A172 (cell line): ENCODE measurements at regions not wholly inside any gene's neighbourhood (a gene's known extent, or its start where the extent isn't known, plus 50 kb on each side); places are given as distances from the start of the nearest gene placed in this dataset.
A peak's percentile ranks its signal among the peaks of the same experiment; 100 is the strongest.

Experiments used
- DNase-seq: peaks from one replicate; pipeline ENCODE4 v3.0.0-alpha.2; 2015; ENCODE audit warnings: low spot score

DNA sequence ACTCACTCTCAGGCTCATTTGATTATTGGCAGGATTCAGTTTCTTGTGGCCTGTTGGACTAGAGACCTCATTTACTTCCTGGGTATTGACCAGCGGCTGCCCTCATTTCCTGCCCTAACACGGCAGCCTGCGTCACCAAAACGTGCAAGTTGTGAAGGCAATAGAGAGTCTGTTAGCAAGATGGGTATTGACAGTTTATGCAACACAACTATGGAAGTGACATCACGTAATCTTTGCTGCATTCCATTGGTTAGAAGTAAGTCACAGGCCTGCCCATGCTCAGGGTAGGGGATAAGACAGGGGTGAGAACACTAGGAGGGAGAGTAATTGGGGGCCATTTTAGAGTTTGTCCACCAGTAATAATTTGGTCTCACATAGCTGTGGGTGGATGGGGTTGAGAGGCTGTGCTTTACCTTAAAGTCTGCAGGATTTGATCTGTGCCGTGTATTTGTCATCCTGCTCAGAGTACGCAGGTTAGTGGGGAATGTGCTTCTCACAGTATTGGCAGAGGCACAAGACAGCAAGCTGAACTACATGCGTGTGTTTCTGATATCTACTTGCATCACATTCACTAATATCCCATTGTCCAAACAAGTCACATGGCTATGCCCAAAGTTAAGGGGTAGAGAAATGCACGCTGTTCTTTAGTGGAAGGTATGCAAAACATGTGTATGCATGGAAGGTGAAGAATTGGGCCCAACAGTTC is 83.3 kb downstream of the EDEM1 start:
- no peak for DNase-seq

DNA sequence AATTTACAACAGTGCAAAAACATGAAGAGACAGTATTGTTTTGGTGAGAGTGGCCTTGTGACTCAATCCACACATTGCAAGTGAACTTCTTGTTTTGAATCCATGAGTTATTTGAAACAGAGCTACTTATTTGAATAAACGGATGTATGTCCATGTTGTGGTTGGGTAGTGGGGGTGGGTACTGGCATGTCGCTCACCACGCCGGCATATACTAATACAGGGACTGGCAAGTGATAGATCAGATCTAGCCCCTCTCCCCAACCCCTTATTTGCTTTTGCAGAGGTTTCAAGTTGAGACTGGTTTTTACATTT is 83.8 kb downstream of the EDEM1 start:
- no peak for DNase-seq

DNA sequence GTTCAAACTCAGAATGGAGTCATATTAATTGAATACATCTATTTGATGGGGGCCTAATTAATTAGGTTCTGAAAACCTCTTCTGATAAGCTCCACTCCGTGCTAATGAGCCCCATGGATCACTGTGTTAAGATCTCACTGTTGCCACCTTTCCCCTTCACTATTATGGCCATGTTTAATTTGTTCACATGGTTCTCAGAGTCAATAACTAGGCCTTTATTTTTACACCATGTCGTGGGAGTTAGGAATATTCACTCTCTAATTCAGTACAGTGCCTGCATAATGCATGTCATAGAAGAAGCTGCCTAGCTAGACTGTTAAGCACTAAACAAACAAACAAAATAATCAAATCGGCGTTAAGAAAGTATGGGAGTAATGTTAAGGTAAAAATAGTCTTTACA is 84.9 kb downstream of the EDEM1 start:
- no peak for DNase-seq

DNA sequence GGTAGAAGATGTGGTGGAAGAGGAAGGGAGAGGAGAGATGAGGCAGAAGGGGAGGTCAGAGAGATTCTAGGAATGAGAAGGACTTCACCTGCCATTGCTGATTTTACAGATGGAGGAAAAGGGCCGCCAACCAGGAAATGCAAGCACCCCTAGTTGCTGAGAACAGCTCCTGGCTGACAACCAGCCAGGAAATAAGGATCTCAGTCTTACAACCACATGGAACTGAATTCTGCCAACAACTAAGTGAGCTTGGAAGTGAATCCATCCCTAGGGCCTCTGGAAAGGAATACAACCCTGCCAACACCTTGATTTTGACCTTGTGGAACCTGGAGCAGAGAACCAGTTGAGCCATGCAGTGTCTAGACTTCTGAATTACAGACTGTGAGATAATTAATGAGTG is 86.6 kb downstream of the EDEM1 start:
- no peak for DNase-seq

GRCh38 chr3:5275529-5275928 is 88.0 kb downstream of the EDEM1 start:
- DNase-seq = no peak

DNA sequence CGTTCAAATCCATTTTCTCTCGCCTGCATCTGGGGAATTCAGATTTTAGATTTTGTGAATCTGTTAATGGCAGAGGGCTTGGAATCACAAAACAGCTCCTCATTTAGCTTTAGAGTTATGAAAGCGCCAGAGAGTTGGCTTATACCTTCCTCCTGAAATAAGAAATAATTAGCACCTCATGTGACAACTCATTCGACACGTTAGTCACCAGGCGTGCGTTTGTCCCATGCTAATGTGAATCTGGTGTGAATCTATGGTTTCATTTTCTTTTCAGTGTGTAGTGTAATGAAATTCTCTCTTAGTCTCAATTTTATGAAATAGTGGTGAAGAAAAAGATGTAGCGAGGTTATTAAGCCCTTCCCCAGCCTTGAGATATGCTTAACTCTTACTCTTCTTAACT is 89.4 kb downstream of the EDEM1 start:
- DNase-seq = no peak

DNA sequence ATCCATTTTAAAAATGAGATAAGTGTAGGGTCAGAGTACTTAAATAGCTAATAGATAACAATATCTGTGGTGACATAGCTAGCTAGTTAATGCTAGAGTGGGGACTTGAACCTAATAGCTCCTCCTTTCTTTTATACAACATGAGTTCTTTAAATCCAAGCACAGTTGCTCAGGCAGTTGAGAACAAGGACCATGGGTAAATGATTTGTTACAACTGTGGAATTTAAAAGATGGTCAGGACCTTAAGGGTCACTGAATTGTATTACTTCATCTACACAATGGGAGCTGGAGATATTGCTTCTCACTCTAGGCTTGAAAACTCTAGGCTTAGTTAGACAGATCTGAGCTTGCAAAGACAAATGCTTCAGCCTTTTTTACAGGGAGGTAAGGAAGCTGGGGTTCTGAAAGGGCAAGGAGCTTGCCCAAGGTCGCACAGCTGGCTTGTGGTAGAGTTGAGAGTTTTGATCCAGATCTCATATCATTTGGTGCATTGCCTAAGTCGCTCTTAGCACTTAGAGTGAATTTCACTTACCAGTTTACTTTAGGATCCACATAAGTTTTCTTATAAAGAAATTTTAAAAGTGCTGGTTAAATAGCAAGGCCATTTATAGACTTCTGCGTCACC is 90.2 kb downstream of the EDEM1 start:
- no peak for DNase-seq

DNA sequence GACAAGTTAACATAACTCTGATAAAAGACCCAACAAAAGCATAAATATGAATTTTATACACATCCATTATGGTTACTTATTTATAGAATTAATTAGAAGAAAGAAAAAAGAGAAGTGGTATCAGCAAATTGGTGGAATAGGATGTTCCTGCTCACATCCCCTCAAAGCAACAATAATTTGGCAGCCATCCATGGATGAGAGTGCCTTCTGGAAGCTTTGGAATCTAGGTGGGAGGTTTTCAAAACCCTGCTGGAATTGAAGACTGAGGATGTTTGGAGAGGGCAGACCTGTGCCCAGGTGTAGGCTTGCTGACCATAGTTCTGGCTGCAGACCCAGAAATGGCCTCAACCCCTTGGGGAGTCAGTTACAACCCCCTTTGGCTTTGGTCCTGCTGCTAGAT is 91.2 kb downstream of the EDEM1 start:
- no peak for DNase-seq

DNA sequence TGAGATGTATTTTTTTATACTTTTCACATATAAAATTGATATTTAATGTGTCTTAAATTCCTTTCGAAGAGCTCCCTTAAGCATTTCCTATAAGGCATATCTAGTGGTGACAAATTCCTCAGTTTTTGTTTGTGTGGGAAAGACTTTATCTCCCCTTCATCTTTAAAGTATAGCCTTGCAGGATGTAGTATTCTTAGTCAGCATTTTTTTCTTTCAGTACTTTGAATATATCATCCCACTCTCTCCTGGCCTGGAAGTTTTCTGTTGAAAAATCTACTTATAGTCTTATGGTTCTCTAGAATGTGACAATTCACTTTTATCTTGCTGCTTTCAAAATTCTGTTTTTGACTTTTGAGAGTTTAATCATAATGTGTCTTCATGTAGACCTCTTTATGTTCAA is 95.2 kb downstream of the EDEM1 start:
- no peak for DNase-seq

GRCh38 chr3:5285439-5285838 is 97.9 kb downstream of the EDEM1 start:
- DNase-seq = no peak

- DNase-seq = no peak
Observed at GRCh38 chr3:5290915-5291314, 103.4 kb downstream of the EDEM1 start.

- no peak for DNase-seq
Observed at GRCh38 chr3:5292512-5292911, 105.0 kb downstream of the EDEM1 start.

- DNase-seq = no peak
Observed at GRCh38 chr3:5293207-5293606, 105.7 kb downstream of the EDEM1 start.

DNA sequence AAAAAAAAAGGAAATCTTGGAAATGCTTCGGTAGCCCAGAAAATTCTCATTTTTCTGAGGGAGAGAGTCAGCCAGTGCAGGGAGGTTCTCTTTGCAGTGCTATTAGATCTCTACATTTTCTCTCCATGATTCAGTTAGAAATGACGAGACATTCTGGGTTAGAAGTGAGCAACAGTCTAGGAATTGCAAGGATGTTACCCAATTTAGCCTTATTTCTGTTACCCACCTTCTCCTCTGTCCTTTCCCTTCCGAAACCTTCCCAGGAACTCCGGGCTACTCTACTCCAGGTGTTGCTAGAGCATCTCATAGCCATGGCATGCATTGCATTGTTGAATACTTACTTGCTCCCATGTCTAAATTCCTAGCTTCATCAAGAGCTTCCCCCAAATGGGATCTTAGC is 106.8 kb downstream of the EDEM1 start:
- peak; percentile 16 for DNase-seq

GRCh38 chr3:5295191-5295690 is 107.7 kb downstream of the EDEM1 start:
- DNase-seq = no peak

- no peak for DNase-seq
Observed at GRCh38 chr3:5296362-5296761, 108.9 kb downstream of the EDEM1 start.

DNA sequence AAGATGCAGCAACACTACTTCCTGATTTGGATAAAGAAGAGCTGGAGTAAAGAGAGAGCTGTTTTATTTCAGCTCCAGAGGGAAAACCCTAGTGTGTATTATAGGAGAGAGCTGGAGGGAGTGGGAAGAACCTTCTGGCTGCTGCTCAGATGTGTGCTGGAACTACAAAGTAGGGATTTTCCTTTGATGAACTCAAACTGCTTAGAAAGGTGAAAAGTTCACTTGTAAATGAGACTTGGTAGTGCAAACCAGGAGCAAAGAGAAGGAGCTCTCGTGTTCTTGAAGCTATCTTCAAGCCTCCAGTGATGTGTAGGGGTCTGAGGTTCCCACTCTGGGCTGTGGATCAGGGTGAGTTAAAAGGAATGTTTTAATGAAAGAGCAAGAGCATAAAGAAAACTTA is 110.4 kb downstream of the EDEM1 start:
- no peak for DNase-seq

- no peak for DNase-seq
Observed at GRCh38 chr3:5298453-5298852, 110.9 kb downstream of the EDEM1 start.

GRCh38 chr3:5299161-5299560 is 111.7 kb downstream of the EDEM1 start:
- no peak for DNase-seq

DNA sequence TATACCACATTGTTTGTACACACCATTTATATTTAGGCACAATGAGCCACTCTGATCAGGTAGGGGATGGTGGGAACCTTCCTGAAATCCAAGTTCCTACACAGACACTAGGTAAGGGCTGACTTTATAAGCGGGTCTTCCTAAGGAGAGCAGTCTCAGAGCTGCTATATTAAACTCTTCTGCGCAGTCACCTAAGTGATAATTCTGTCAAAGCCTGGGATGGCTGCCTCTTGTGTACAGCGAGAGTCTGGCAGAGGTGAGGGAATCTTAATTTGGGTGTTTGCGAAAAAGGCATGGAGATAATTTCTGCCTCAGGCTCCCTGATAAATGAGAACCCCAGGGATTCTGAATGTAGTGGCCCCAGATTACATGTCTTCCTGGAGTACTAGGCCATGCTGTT is 113.1 kb downstream of the EDEM1 start:
- no peak for DNase-seq

- no peak for DNase-seq
Observed at GRCh38 chr3:5301651-5302297, 114.3 kb downstream of the EDEM1 start.

GRCh38 chr3:5302661-5303060 is 115.2 kb downstream of the EDEM1 start:
- DNase-seq = no peak

DNA sequence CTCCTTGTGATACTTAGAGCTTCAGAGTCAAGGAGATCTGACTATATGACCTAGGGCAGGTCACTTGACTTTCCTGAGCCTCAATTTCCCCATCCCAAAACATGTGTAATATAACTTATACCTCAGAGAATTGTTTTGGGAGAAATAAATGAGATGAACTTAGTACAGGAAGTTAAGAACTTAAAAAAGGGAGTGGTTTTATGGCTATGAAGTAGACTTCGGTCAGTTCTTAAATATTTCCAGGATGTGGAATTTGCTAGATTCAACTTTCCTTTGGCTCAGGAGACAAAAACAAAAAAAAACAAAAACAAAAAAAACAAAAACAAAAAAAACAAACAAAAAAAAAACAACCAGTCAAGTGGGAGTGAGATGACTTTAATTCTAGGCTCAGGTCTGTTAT is 116.7 kb downstream of the EDEM1 start:
- DNase-seq = no peak
